Gastrocnemius medialis (tissue), 4 donors: ENCODE measurements at regions not wholly inside any gene's neighbourhood (a gene's known extent, or its start where the extent isn't known, plus 50 kb on each side); places are given as distances from the start of the nearest gene placed in this dataset.

Experiments
- ATAC-seq, 2 donors: fragments of 150-250 bp; one replicate each; pipeline ENCODE4 v1.9.1; 2016
- DNase-seq, 2 donors: peaks; one replicate each; pipeline ENCODE4 v3.0.0-alpha.2; 2019
- H3K27ac ChIP-seq, 4 donors: fragments of 200-600 bp; sonication (generic); 1 replicate in 1 of 4; 2 replicates in 3 of 4; pipeline ENCODE4 v1.5.1; 2016 to 2018; ENCODE audit warnings: mild to moderate bottlenecking in 2 of 4, moderate library complexity in 1 of 4
- H3K27me3 ChIP-seq, 3 donors: fragments of 200-600 bp; sonication (generic) in 2 of 3; 1 replicate in 1 of 3; 2 replicates in 2 of 3; pipeline versions ENCODE4 v1.5.1 to v1.6.0; 2016 to 2019; ENCODE audit warnings: mild to moderate bottlenecking in 1 of 3, moderate library complexity in 1 of 3
- H3K36me3 ChIP-seq, 2 donors: fragments of 200-600 bp; sonication (generic) in 1 of 2; one replicate each; pipeline ENCODE4 v1.5.1; 2017 to 2018
- H3K4me1 ChIP-seq, 2 donors: fragments of 200-600 bp; sonication (generic) in 1 of 2; one replicate each; pipeline ENCODE4 v1.5.1; 2016 to 2017; ENCODE audit warnings: mild to moderate bottlenecking in 2 of 2
- H3K4me3 ChIP-seq, 4 donors: fragments of 200-600 bp; sonication (generic) in 3 of 4; 1 replicate in 1 of 4; 2 replicates in 3 of 4; pipeline ENCODE4 v1.5.1; 2016 to 2019; ENCODE audit warnings: mild to moderate bottlenecking in 2 of 4
- H3K9me3 ChIP-seq, 3 donors: fragments of 200-600 bp; sonication (generic) in 2 of 3; 1 replicate in 1 of 3; 2 replicates in 2 of 3; pipeline ENCODE4 v1.5.1; 2016 to 2019
- CTCF ChIP-seq, 5 experiments: fragments of 450-650 bp in 3 of 5; fragments of 200-600 bp in 2 of 5; sonication (generic) in 2 of 5; IDR thresholded peaks in 4 of 5; conservative IDR thresholded peaks in 1 of 5; 1 replicate in 4 of 5; 2 replicates in 1 of 5; pipeline ENCODE4 v1.5.1; 2016 to 2019; ENCODE audit warnings: antibody characterized with exemption in 5 of 5, mild to moderate bottlenecking in 3 of 5, moderate library complexity in 3 of 5
- POLR2A ChIP-seq, 2 donors: fragments of 450-650 bp; IDR thresholded peaks; one replicate each; pipeline ENCODE4 v1.6.1; 2017; ENCODE audit warnings: antibody characterized with exemption in 2 of 2, mild to moderate bottlenecking in 2 of 2, moderate library complexity in 2 of 2
- in situ Hi-C, 4 donors: fragments of 200-750 bp; cut with MboI; loops; one replicate each; pipeline versions ENCODE4 v1.15.0 to v1.8.0; 2017; ENCODE audit warnings: low sequenced_read_pairs in 4 of 4
- intact Hi-C: fragments of 100-400 bp; cut with DNase I; formaldehyde crosslinking; loops from one replicate; pipeline ENCODE4 v1.15.1; 2023; ENCODE audit warnings: low total_unique reads

- no peak for TF ChIP-seq CTCF (IDR thresholded peaks at IDR 0.05 in 4 of 5, conservative IDR thresholded peaks at IDR 0.05 in 1 of 5)
- no peak for TF ChIP-seq POLR2A (IDR thresholded peaks at IDR 0.05)
- H3K27me3 ChIP-seq, result no peaks in the 10 kb centered on the region
- peak in 1 of 2 donors; percentile 32 for ATAC-seq
- no peaks in the 10 kb centered on the region for H3K36me3 ChIP-seq
- intact Hi-C loops (no loop called here), in situ Hi-C loops (no loop called here)
- no peak overlapping the region for H3K4me3 ChIP-seq
- H3K9me3 ChIP-seq, result no peaks in the 10 kb centered on the region
- peak; percentile 23 to 35 for DNase-seq
- H3K27ac ChIP-seq, result no peak overlapping the region
- peaks cover 0 to 11% of the 10 kb centered on the region in 2 donors for H3K4me1 ChIP-seq
Observed at GRCh38 chr6:44733868-44734267, 346.4 kb downstream of the CDC5L start.

GRCh38 chr6:44734886-44735629, 347.6 kb downstream of the CDC5L start:
- Histone ChIP-seq H3K27ac (no peak overlapping the region), H3K36me3 (no peaks in the 10 kb centered on the region), H3K4me1 (peaks cover 0 to 11% of the 10 kb centered on the region in 2 donors), H3K27me3 (no peaks in the 10 kb centered on the region), H3K4me3 (no peak overlapping the region), H3K9me3 (no peaks in the 10 kb centered on the region)
- intact Hi-C loops (no loop called here), in situ Hi-C loops (no loop called here)
- ATAC-seq, result no peak
- no peak for TF ChIP-seq POLR2A (IDR thresholded peaks at IDR 0.05)
- no peak for TF ChIP-seq CTCF (IDR thresholded peaks at IDR 0.05 in 4 of 5, conservative IDR thresholded peaks at IDR 0.05 in 1 of 5)
- no peak for DNase-seq

- Histone ChIP-seq H3K36me3 (no peaks in the 10 kb centered on the region), H3K27ac (no peak overlapping the region), H3K4me1 (peaks cover 0 to 11% of the 10 kb centered on the region in 2 donors), H3K27me3 (no peaks in the 10 kb centered on the region), H3K4me3 (no peak overlapping the region), H3K9me3 (no peaks in the 10 kb centered on the region)
- ATAC-seq (no peak), DNase-seq (no peak)
- TF ChIP-seq CTCF (IDR thresholded peaks at IDR 0.05 in 4 of 5, conservative IDR thresholded peaks at IDR 0.05 in 1 of 5) (no peak), POLR2A (IDR thresholded peaks at IDR 0.05) (no peak)
- in situ Hi-C loops (no loop called here), intact Hi-C loops (no loop called here)
Observed at GRCh38 chr6:44735630-44735963, 348.1 kb downstream of the CDC5L start.

GRCh38 chr6:44737341-44737740, 349.8 kb downstream of the CDC5L start:
- in situ Hi-C loops, result no loop called here
- no peaks in the 10 kb centered on the region for H3K27me3 ChIP-seq
- no peak for TF ChIP-seq CTCF (IDR thresholded peaks at IDR 0.05 in 4 of 5, conservative IDR thresholded peaks at IDR 0.05 in 1 of 5)
- TF ChIP-seq POLR2A (IDR thresholded peaks at IDR 0.05), result no peak
- intact Hi-C loops, result no loop called here
- no peak for ATAC-seq
- H3K4me3 ChIP-seq, result no peak overlapping the region
- no peak for DNase-seq
- H3K36me3 ChIP-seq, result no peaks in the 10 kb centered on the region
- no peaks in the 10 kb centered on the region for H3K9me3 ChIP-seq
- no peaks in the 10 kb centered on the region for H3K4me1 ChIP-seq
- H3K27ac ChIP-seq, result no peak overlapping the region
